ENCODE measurements at regions not wholly inside any gene's neighbourhood (a gene's known extent, or its start where the extent isn't known, plus 50 kb on each side); places are given as distances from the start of the nearest gene placed in this dataset.

DNA sequence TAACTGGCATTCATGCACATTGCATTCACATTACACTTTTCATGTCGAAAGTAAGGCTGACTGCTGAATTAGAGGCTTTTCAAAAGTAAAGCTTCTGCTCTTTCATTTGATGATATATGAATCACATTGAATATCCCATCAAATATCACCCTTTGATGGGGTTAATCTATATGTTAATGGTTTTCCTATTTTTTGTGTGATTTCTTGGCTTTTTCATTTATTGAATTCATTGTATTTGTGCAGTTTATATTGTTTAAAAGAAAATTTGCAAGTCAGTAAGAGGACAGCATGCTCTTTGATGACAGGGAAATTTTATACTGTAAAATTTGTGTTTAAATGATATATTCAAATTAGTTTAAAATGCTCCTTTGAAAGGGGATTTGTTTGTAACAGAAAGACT lies 344.1 kb downstream of the PCDH10 start:
- in situ Hi-C loops (cut with HindIII; ENCODE audit: low pct_unique_long_range_greater_than_20kb, low sequenced_read_pairs), result no loop called here
- ATAC-seq (no peak), DNase-seq (ENCODE audit: low read depth, low spot score) (no peak)
- Histone ChIP-seq H3K9me3 (ENCODE audit: control insufficient read depth, insufficient read depth, low read depth, low read length) (no peaks in the 10 kb centered on the region), H3K27me3 (ENCODE audit: control insufficient read depth, insufficient read depth, low read length) (no peaks in the 10 kb centered on the region), H3K36me3 (ENCODE audit: control insufficient read depth, insufficient read depth, low read length) (no peaks in the 10 kb centered on the region), H3K4me3 (ENCODE audit: low read depth in 2 of 2, low read length in 2 of 2) (no peak overlapping the region), H3K27ac (ENCODE audit: low read length) (no peak overlapping the region), H3K4me1 (ENCODE audit: control insufficient read depth, insufficient read depth, low read length) (no peaks in the 10 kb centered on the region)
- no TSS peak for BruUV-seq (replicated peaks)
- TF ChIP-seq, protein P1, sequence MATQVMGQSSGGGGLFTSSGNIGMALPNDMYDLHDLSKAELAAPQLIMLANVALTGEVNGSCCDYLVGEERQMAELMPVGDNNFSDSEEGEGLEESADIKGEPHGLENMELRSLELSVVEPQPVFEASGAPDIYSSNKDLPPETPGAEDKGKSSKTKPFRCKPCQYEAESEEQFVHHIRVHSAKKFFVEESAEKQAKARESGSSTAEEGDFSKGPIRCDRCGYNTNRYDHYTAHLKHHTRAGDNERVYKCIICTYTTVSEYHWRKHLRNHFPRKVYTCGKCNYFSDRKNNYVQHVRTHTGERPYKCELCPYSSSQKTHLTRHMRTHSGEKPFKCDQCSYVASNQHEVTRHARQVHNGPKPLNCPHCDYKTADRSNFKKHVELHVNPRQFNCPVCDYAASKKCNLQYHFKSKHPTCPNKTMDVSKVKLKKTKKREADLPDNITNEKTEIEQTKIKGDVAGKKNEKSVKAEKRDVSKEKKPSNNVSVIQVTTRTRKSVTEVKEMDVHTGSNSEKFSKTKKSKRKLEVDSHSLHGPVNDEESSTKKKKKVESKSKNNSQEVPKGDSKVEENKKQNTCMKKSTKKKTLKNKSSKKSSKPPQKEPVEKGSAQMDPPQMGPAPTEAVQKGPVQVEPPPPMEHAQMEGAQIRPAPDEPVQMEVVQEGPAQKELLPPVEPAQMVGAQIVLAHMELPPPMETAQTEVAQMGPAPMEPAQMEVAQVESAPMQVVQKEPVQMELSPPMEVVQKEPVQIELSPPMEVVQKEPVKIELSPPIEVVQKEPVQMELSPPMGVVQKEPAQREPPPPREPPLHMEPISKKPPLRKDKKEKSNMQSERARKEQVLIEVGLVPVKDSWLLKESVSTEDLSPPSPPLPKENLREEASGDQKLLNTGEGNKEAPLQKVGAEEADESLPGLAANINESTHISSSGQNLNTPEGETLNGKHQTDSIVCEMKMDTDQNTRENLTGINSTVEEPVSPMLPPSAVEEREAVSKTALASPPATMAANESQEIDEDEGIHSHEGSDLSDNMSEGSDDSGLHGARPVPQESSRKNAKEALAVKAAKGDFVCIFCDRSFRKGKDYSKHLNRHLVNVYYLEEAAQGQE (IDR thresholded peaks at IDR 0.05; ENCODE audit: insufficient read depth in 1 of 2, low read depth in 2 of 2, low read length in 1 of 2), result no peak
- TF ChIP-seq POLR2AphosphoS5 (IDR thresholded peaks at IDR 0.05; ENCODE audit: low read depth, low read length) (no peak), SIN3A (IDR thresholded peaks at IDR 0.05; ENCODE audit: borderline replicate concordance, insufficient read depth, low read depth, low read length) (no peak), TCF7L2 (IDR thresholded peaks at IDR 0.05; ENCODE audit: low read depth, low read length) (no peak)
- TF ChIP-seq, protein P2, sequence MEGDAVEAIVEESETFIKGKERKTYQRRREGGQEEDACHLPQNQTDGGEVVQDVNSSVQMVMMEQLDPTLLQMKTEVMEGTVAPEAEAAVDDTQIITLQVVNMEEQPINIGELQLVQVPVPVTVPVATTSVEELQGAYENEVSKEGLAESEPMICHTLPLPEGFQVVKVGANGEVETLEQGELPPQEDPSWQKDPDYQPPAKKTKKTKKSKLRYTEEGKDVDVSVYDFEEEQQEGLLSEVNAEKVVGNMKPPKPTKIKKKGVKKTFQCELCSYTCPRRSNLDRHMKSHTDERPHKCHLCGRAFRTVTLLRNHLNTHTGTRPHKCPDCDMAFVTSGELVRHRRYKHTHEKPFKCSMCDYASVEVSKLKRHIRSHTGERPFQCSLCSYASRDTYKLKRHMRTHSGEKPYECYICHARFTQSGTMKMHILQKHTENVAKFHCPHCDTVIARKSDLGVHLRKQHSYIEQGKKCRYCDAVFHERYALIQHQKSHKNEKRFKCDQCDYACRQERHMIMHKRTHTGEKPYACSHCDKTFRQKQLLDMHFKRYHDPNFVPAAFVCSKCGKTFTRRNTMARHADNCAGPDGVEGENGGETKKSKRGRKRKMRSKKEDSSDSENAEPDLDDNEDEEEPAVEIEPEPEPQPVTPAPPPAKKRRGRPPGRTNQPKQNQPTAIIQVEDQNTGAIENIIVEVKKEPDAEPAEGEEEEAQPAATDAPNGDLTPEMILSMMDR (IDR thresholded peaks at IDR 0.05), result no peak
- CTCF ChIA-PET, result no interaction called here
- POLR2A ChIA-PET, result no interaction called here
- intact Hi-C loops (cut with micrococcal nuclease; ENCODE audit: unreplicated experiment), result no loop called here

DNA sequence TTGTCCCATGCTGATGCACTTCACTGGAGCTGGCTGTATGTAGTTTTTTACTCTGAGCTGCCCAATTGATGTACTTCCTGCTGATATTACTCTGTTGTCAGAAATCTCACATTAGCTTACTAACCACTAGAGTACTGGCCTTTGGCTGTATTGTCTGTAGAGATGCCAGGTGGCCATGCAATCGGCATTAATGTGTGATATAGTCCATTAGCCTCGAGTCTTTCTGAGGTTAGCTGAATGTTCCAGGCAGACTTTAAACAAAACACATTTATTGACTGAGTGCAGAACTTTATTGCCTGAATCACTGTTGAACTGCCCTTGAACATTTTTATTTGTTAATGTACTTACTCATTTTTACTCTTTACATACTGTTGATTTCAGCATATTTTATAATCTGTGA lies 335.2 kb downstream of the PCDH10 start:
- intact Hi-C loops (cut with micrococcal nuclease; ENCODE audit: unreplicated experiment), result no loop called here
- Histone ChIP-seq H3K9me3 (ENCODE audit: control insufficient read depth, insufficient read depth, low read depth, low read length) (no peaks in the 10 kb centered on the region; the same call in 1 of the 2 replicates), H3K4me3 (ENCODE audit: low read depth in 2 of 2, low read length in 2 of 2) (no peak overlapping the region), H3K27ac (ENCODE audit: low read length) (no peak overlapping the region), H3K36me3 (ENCODE audit: control insufficient read depth, insufficient read depth, low read length) (no peaks in the 10 kb centered on the region), H3K4me1 (ENCODE audit: control insufficient read depth, insufficient read depth, low read length) (no peaks in the 10 kb centered on the region), H3K27me3 (ENCODE audit: control insufficient read depth, insufficient read depth, low read length) (no peaks in the 10 kb centered on the region)
- no peak for DNase-seq (ENCODE audit: low read depth, low spot score)
- ChIA-PET CTCF (no interaction called here), POLR2A (no interaction called here)
- ATAC-seq, result no peak
- in situ Hi-C loops (cut with HindIII; ENCODE audit: low pct_unique_long_range_greater_than_20kb, low sequenced_read_pairs), result no loop called here
- BruUV-seq (replicated peaks), result no TSS peak
- TF ChIP-seq, protein P2 (IDR thresholded peaks at IDR 0.05), result no peak
- TF ChIP-seq SIN3A (IDR thresholded peaks at IDR 0.05; ENCODE audit: borderline replicate concordance, insufficient read depth, low read depth, low read length) (no peak), POLR2AphosphoS5 (IDR thresholded peaks at IDR 0.05; ENCODE audit: low read depth, low read length) (no peak), TCF7L2 (IDR thresholded peaks at IDR 0.05; ENCODE audit: low read depth, low read length) (no peak)
- TF ChIP-seq, protein P1 (IDR thresholded peaks at IDR 0.05; ENCODE audit: insufficient read depth in 1 of 2, low read depth in 2 of 2, low read length in 1 of 2), result no peak

All from Panc1 (cell line).